ENCODE measurements at regions not wholly inside any gene's neighbourhood (a gene's known extent, or its start where the extent isn't known, plus 50 kb on each side); places are given as distances from the start of the nearest gene placed in this dataset.

GRCh38 chr20:60576236-60576635, 618.0 kb downstream of the CDH26 start:
- DNase-seq = no peak
- TF ChIP-seq, protein P1, sequence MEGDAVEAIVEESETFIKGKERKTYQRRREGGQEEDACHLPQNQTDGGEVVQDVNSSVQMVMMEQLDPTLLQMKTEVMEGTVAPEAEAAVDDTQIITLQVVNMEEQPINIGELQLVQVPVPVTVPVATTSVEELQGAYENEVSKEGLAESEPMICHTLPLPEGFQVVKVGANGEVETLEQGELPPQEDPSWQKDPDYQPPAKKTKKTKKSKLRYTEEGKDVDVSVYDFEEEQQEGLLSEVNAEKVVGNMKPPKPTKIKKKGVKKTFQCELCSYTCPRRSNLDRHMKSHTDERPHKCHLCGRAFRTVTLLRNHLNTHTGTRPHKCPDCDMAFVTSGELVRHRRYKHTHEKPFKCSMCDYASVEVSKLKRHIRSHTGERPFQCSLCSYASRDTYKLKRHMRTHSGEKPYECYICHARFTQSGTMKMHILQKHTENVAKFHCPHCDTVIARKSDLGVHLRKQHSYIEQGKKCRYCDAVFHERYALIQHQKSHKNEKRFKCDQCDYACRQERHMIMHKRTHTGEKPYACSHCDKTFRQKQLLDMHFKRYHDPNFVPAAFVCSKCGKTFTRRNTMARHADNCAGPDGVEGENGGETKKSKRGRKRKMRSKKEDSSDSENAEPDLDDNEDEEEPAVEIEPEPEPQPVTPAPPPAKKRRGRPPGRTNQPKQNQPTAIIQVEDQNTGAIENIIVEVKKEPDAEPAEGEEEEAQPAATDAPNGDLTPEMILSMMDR (IDR thresholded peaks at IDR 0.05; ENCODE audit: low read depth, low read length, missing control alignments) = no peak
- in situ Hi-C loops (cut with HindIII; ENCODE audit: low pct_ligation_motif_present, low sequenced_read_pairs) = no loop called here
- Histone ChIP-seq H3K27ac (no peak overlapping the region), H3K27me3 (replicated peaks) (no peaks in the 10 kb centered on the region), H3K4me3 (ENCODE audit: low read depth, low read length) (no peak overlapping the region), H3K36me3 (replicated peaks) (no peaks in the 10 kb centered on the region)

DNA sequence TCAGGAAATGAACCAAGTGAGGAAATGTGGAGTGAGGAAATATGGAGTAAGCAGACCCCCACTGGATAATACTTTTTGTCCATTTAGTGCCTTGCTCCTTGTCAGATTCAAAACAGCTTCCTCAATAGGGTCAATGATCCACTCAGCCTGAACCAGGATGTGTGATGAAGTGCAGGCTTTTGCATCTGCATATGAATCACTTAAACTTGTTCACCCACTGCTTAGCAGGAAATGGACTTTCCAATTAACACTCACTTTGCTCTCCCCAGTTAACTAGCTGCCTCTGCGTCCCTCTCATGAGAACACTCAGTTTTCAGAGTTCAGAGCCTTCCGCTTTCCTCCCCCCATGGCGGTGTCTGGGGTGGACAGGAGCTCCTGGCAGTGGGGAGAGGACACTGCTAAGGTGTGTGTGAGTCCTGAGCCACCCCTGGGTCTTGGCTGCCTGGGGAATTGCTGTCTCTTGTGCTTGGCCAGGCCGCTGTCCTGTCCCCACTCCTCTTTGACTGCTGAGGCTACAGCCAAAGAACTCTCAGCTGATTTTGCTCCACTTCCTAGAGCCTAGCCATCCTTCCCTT, 621.8 kb downstream of the CDH26 start:
- no peaks in the 10 kb centered on the region for H3K36me3 ChIP-seq (replicated peaks)
- in situ Hi-C loops (cut with HindIII; ENCODE audit: low pct_ligation_motif_present, low sequenced_read_pairs) = no loop called here

DNA sequence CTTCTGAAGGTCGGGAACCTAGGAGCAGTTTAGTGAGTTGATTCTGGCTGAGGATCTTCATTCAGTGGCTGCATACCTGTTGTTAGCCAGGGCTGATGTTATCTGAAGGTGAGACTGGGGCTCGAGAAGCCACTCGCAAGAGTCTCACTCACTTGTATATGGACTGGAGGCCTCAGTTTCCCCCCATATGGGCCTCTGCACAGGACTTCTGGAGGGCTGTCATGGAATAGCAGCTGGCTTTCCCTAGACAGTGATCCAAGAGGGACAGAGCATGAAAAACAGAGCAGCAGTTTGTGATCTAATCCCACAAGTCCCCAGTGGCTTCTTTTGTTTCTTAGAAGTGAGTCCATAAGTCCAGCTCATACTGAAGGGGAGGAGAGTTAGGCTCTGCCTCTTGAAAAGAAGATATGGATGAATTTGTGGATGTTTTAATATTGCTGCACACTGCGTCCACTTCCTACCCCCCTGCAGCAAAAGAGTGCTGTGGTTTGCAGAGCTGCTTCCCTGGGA, 623.4 kb downstream of the CDH26 start:
- Histone ChIP-seq H3K27ac (no peak overlapping the region), H3K36me3 (replicated peaks) (no peaks in the 10 kb centered on the region), H3K4me3 (ENCODE audit: low read depth, low read length) (no peak overlapping the region), H3K27me3 (replicated peaks) (no peaks in the 10 kb centered on the region)
- in situ Hi-C loops (cut with HindIII; ENCODE audit: low pct_ligation_motif_present, low sequenced_read_pairs) = no loop called here
- TF ChIP-seq, protein P1 (IDR thresholded peaks at IDR 0.05; ENCODE audit: low read depth, low read length, missing control alignments) = no peak
- DNase-seq = no peak

More for the DNA sequence above, 621.8 kb downstream of the CDH26 start:
- Histone ChIP-seq H3K27me3 (replicated peaks) (no peaks in the 10 kb centered on the region), H3K4me3 (ENCODE audit: low read depth, low read length) (no peak overlapping the region), H3K27ac (no peak overlapping the region)
- DNase-seq = no peak
- TF ChIP-seq, protein P1 (IDR thresholded peaks at IDR 0.05; ENCODE audit: low read depth, low read length, missing control alignments) = no peak

DNA sequence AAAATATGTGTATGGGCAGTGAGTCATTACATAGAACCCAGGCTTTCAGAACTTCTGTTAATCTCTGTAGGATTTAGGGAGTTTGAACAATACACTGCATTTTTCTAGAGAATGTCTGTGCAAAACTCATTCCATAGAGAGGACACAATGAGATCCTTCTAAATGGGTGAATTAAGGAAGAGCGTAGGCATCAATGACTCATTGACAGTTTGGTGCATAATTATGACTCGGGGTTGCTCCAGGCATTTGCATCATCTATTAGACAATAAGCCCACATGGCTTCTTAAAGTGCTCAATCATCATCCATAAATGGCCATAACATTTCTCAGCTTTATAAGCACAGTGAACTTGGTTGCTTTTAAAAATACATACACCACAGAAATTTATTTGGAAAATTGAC, 625.5 kb downstream of the CDH26 start:
- TF ChIP-seq, protein P1 (IDR thresholded peaks at IDR 0.05; ENCODE audit: low read depth, low read length, missing control alignments) = no peak
- DNase-seq = no peak
- no peak overlapping the region for H3K4me3 ChIP-seq (ENCODE audit: low read depth, low read length)
- H3K27me3 ChIP-seq (replicated peaks) = no peaks in the 10 kb centered on the region
- no peaks in the 10 kb centered on the region for H3K36me3 ChIP-seq (replicated peaks)
- in situ Hi-C loops (cut with HindIII; ENCODE audit: low pct_ligation_motif_present, low sequenced_read_pairs) = no loop called here
- H3K27ac ChIP-seq = no peak overlapping the region

- Histone ChIP-seq H3K27me3 (replicated peaks) (no peaks in the 10 kb centered on the region), H3K27ac (no peak overlapping the region), H3K36me3 (replicated peaks) (no peaks in the 10 kb centered on the region), H3K4me3 (ENCODE audit: low read depth, low read length) (no peak overlapping the region)
- no peak for DNase-seq
- TF ChIP-seq, protein P1 (IDR thresholded peaks at IDR 0.05; ENCODE audit: low read depth, low read length, missing control alignments) = no peak
- in situ Hi-C loops (cut with HindIII; ENCODE audit: low pct_ligation_motif_present, low sequenced_read_pairs) = no loop called here
Measured at GRCh38 chr20:60584221-60584620, 626.0 kb downstream of the CDH26 start.

DNA sequence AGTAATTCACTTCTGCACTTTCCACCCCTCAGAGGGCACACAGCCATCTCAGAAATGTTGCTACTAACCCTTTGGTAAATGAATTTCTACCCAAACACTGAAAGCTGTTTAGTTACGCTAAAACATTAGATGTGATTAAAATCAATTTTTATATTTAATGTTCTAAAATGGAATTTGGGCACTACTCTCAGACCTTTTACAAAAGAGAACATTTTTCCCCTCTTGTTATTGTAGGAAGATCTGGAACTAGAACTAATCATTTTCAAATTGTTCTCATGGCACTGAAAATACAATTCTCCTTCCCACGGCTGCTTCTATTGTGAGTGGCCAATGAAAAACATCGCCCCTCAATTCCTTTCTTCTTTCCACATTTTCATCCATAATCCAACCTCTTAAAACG, 627.4 kb downstream of the CDH26 start:
- TF ChIP-seq, protein P1 (IDR thresholded peaks at IDR 0.05; ENCODE audit: low read depth, low read length, missing control alignments) = no peak
- in situ Hi-C loops (cut with HindIII; ENCODE audit: low pct_ligation_motif_present, low sequenced_read_pairs) = no loop called here
- no peak overlapping the region for H3K4me3 ChIP-seq (ENCODE audit: low read depth, low read length)
- no peaks in the 10 kb centered on the region for H3K36me3 ChIP-seq (replicated peaks)
- no peaks in the 10 kb centered on the region for H3K27me3 ChIP-seq (replicated peaks)
- no peak overlapping the region for H3K27ac ChIP-seq
- no peak for DNase-seq
